ENCODE measurements at regions not wholly inside any gene's neighbourhood (a gene's known extent, or its start where the extent isn't known, plus 50 kb on each side); places are given as distances from the start of the nearest gene placed in this dataset.
A peak's percentile ranks its signal among the peaks of the same experiment; 100 is the strongest.

DNA sequence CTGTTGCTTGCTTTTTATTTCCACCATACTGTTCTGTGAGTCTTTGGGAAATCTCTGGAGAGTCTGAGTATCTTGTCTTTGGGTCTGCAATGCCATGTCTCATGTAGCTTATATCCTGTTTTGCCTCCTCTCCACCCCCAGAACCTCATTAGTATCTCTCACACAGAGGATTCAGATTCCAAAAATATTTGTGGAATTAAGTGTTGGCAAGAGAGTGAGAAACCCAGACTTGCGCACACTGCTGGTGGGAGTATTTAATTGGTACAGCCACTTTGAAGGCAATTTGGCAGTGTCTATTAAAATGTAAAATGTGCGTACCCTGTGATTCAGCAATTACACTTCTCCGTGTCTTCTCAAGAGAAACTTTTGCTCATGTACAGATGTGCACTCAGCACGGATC, 68.6 kb downstream of the ZNF621 start:
- no peak for DNase-seq

GRCh38 chr3:40597441-40597840, 72.7 kb downstream of the ZNF621 start:
- DNase-seq: no peak

- no peak for DNase-seq
These were observed 73.6 kb downstream of the ZNF621 start for GRCh38 chr3:40598338-40598737.

GRCh38 chr3:40598962-40599361, 74.2 kb downstream of the ZNF621 start:
- no peak for DNase-seq

DNA sequence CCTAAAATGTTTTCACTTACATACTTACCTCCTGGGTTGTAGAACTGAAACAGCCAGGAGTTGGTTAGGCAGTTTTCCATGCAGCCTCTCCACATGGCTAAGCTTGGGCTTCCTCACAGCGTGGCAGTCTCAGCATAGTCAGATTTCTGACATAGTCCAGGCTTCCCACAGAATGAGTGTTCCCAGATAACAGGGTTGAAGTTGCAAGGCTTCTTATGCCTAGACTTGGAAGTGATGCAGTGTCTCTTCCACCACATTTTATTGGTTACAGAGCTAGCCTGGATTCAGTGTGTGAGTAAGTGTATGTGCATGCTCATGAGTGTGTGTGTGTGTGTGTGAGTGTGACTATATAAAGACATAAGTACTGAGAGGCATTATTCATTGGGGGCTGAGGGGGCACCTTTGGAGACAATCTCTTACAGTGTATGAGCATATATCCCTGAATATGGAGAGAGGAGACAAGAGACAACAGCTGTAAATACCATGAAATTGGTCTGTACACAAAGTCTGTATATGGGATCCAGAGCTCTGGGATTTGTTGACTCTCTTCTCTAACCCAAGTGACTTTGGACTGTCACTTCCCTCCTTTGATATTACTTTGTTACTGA, 78.1 kb downstream of the ZNF621 start:
- DNase-seq: no peak

DNA sequence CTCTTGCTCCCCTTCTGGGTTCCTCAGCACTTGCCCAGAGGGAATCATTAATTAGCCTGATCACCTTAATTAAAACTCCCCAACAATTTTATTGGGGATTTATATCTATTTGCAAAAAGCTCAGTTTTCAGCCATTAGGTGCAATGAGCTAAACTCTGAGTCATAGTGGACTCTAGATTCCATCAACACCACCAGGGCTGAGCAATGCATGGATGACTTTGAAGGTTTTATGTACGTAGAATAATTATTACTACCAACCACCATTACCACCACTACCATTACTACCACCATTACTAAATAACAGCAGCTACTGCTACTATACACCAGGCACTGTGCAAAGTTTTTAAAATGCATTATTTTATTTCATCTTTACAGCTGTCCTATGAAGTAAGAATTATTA, 81.2 kb downstream of the ZNF621 start:
- no peak for DNase-seq

GRCh38 chr3:40608091-40608490, 83.3 kb downstream of the ZNF621 start:
- DNase-seq: no peak

DNA sequence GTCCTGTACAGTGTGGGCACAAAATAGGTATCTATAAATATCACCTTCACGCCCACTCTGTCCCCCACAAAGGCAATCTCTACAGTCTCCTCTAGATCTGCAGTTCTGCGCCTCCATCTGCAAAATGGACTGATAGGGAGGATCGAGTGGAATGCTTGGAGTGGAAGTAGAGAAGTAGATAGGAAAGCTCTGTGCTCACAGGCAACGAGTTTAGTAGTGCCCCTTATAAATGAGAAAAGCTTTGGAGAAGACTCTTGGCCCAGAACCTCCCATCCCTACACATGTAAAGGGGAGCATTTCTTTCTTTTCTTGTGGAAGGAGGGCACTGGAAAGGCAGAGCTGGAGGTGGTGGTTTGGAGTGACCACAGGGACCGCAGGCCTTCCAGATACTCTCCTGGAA, 88.5 kb downstream of the ZNF621 start:
- DNase-seq: no peak

- DNase-seq: no peak
These were observed 90.6 kb downstream of the ZNF621 start for GRCh38 chr3:40615110-40615915.

DNA sequence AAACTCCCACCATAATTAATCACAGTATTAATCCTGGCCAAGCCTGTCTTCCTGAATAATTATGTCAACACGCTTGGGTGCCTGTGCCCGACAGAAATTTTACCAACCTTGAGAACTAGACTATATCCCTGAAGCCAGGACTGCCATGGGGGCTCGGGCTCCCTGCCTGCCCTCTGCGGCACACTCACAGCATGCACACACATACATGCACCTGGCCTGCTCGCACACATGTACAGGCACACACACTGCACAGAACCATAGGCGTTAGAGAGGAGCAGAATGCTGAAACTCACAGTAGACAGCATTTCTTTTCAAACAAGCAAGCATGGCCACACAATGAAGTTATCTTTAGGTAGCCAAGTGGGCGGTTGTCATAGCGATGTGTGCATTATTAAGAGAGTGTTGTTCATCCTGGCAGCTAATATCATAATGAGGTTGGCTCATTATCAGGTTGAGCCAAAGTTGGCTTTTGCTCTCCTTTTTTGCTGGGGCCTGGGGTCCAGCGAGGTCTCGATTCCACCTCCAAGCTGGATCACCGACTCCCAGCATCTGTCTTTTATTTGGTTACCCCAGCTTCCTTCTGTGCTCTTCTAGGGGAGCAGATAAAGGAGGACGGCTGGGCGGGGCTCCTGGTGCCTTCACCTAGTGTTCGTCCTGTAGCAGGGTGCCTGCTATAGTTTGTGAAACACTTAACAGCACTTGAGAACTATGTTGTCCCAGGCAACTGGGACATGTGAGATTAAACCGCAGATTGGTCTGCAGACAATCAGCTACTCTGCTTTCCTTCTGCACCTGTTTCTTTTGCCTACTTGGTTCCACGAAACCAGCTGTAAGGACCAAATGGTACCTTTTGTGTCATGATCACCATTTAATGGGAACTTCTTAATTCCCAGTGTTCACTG, 91.4 kb downstream of the ZNF621 start:
- no peak for DNase-seq

GRCh38 chr3:40617084-40617483, 92.3 kb downstream of the ZNF621 start:
- DNase-seq: no peak

DNA sequence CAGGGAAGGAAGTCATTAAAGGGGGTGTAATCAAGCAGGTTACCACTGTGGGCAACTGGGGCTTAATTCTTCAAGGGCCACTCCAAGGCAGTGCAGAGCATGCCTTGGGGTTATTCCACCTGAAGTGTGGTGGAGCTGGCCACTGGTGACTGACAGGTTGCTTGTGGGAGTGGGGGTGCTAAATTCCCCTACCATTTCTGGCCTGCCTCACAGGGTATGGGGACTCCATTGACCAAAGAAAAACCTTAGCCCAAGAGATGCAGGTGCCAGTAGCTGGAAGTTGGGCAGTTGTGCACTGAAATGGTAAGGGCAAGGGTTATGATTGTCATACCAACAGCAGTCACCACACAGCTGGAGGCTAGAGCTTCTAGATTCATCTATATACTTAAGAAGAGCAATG, 93.4 kb downstream of the ZNF621 start:
- DNase-seq: no peak

GRCh38 chr3:40620151-40620550, 95.4 kb downstream of the ZNF621 start:
- DNase-seq: no peak

DNA sequence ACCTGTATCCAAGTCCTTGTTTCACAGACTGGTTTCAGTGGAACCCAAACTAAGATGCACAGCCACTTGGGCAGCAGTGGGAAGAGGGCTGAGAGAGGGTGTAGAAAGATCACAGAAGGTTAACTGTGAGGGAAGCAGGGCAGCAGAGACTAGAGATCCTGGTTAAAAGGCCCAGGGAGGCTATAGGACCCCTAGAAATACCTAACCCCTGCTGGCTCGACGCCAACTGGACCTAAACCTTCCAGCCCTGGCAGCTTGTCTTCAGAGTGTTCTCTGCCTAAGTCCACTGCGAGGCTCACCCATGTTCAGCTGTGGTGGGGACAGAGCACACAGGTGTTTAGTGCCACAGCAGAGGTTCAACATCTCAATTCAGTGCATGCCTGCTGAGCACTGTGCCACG, 96.5 kb downstream of the ZNF621 start:
- DNase-seq: no peak

GRCh38 chr3:40623567-40623966, 98.8 kb downstream of the ZNF621 start:
- DNase-seq: peak; percentile 45

DNA sequence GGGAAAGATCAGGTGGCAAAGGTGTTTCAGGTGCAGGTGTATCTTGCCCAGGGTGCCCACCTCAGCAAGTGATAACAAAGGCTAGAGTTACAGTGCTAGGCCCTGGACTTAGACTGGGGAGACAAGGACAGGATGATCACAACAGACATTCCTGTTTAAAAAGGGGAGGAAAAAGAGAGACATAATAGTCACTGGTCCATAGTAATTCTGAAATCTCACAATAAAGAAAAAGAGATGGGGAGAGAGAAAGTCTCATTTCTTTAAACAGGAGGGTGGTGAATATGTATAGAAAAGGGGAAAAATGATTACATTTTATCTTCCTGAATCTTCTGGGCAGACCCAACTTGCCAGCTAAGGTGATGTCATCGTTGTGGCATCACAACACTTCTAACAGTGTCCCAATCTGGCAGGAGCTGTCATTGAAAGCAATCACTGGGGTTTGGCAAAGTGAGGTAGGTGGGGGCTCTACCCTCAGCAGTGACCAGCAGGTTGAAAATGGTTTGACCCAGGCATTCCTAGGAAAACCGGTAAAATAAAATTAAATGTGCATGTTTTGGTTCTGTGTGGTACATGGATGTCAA, 99.5 kb downstream of the ZNF621 start:
- no peak for DNase-seq

GRCh38 chr3:40627095-40627494, 102.3 kb downstream of the ZNF621 start:
- DNase-seq: no peak

- no peak for DNase-seq
These were observed 104.2 kb downstream of the ZNF621 start for GRCh38 chr3:40628984-40629383.

GRCh38 chr3:40631341-40631995, 106.7 kb downstream of the ZNF621 start:
- DNase-seq: no peak

- DNase-seq: no peak
These were observed 113.1 kb downstream of the ZNF621 start for GRCh38 chr3:40637906-40638305.

DNA sequence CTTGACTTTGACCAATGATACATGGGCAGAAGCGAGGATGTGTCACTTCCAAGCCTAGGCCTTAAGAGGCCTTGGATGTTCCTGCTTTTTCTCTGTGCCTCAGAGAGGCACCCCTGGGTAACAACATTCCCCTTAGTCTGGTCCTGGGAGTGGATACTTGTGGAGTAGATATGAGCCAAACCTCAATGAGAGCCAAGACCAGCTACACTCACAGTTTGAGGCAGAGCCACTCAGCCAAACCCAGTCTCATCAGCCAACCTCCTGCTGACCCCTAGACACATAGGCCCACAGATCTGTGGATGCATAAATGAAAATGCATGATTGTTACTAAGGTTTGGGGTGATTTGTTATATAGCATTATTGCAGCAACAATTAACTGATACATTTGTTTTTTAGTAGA, 114.2 kb downstream of the ZNF621 start:
- no peak for DNase-seq

DNA sequence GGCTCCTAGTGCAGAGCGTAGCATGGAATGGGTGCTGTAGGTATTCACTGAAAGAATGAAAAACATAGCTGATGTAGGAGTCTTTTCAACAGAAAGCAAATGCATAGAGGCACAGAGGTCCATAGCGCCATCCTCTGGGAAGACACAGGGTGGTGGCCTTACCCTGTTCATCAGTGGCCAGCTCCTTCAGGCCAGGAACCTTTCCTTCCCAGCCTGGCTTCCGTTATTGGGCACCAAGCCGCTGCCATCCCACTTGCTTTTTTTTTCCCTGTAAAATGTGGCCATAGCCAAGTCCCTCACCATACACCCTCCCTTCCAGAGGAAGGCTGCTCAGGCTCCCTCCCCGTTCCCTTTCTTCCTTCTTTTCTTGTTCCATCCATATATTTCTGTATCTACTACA, 118.1 kb downstream of the ZNF621 start:
- DNase-seq: no peak

DNA sequence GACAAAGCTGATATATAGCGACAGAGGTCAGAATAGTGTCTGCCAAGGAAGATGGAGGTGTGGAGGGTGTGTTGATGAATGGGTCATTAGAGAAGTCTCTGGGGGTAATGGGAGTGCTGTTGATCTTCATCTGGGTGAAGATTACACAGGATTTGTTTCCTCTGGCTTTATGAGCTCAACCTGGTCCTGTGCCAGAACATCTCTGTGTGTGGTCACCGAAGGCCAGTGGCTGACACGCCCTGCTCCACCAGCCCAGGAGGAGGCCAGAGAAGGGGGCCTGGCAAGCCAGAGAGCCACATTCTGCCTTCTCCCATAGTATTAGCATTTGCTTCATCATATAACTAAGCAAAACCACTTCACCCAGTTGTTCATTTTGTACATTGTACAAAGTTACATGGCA, 121.1 kb downstream of the ZNF621 start:
- DNase-seq: peak; percentile 16
